Muscle of leg (tissue), 3 donors: ENCODE measurements at regions not wholly inside any gene's neighbourhood (a gene's known extent, or its start where the extent isn't known, plus 50 kb on each side); places are given as distances from the start of the nearest gene placed in this dataset.

ENCODE experiments used
- DNase-seq: peaks from one replicate; pipeline ENCODE4 v3.0.0; 2013
- H3K27ac ChIP-seq: one replicate; pipeline ENCODE4 v1.5.1; 2013; ENCODE audit warnings: mild to moderate bottlenecking, low read length, control low read depth
- H3K27me3 ChIP-seq: one replicate; pipeline ENCODE4 v1.6.1; 2013; ENCODE audit warnings: low read length; ENCODE audit not compliant: control insufficient read depth, insufficient read depth
- H3K36me3 ChIP-seq: one replicate; pipeline ENCODE4 v1.6.1; 2013; ENCODE audit warnings: low read length; ENCODE audit not compliant: control insufficient read depth, insufficient read depth
- H3K4me1 ChIP-seq: one replicate; pipeline ENCODE4 v1.6.1; 2013; ENCODE audit warnings: low read length; ENCODE audit not compliant: control insufficient read depth, insufficient read depth
- H3K4me3 ChIP-seq: one replicate; pipeline ENCODE4 v1.5.1; 2013; ENCODE audit warnings: low read length, control low read depth
- H3K9me3 ChIP-seq: replicated peaks from 2 replicates; pipeline ENCODE4 v1.6.1; 2013; ENCODE audit warnings: low read depth, low read length; ENCODE audit not compliant: control insufficient read depth
- WGBS: methylation state at CpG from one replicate; pipeline ENCODE4 v1.1.5; 2013; ENCODE audit warnings: missing lambda C conversion rate; ENCODE audit not compliant: insufficient coverage; 5-methylcytosine and 5-hydroxymethylcytosine counted together

DNA sequence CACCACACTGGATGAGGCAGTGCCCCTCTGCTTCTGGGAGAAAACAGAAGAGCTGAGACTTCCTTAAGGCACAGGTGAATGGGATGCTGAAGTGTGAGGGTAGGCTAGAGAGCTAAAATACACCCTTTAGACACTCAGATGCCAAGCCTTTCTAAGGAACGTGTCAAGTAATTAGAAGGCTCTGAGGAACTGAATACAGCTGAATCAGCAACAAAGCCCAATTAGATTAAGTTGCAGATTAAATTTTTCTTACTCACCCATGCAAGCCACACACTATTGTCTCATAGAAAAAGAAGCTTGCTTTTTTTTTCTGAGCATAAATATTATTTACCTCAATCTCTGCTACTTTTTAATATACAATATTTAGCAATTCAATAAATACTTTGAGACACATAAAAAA lies 354.3 kb upstream of the NRG3 start:
- no peak overlapping the region for H3K4me3 ChIP-seq
- no CpG with 5 or more reads among the region's 1 CpG for WGBS
- DNase-seq = no peak
- no peaks in the 10 kb centered on the region for H3K36me3 ChIP-seq
- no peaks in the 10 kb centered on the region for H3K9me3 ChIP-seq
- H3K4me1 ChIP-seq = no peaks in the 10 kb centered on the region
- H3K27ac ChIP-seq = no peak overlapping the region
- H3K27me3 ChIP-seq = no peaks in the 10 kb centered on the region

DNA sequence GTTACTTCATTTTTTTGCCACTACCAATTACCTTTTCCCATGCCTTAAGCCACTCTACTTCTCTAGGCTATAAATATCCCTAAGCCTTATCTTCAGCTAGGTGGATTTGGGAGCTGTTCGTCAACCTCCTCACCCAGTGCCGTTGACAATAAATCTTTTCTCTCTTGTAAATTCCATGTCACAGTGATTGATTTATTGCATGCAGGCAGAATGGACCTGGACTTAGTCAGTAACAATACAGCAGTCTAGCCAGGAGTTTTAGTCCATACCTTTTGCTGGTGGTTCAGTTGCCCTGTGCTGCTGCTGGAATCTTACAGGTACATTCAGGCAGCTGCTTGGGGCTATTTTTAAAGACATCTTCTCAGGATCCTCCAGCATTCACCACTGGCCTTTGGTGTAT lies 350.5 kb upstream of the NRG3 start:
- no peaks in the 10 kb centered on the region for H3K4me1 ChIP-seq
- no peaks in the 10 kb centered on the region for H3K27me3 ChIP-seq
- no peak overlapping the region for H3K4me3 ChIP-seq
- H3K36me3 ChIP-seq = no peaks in the 10 kb centered on the region
- H3K27ac ChIP-seq = no peak overlapping the region
- peaks cover 3% of the 10 kb centered on the region for H3K9me3 ChIP-seq
- 50% methylated on average over 2 of the region's 2 CpGs for WGBS
- DNase-seq = no peak

DNA sequence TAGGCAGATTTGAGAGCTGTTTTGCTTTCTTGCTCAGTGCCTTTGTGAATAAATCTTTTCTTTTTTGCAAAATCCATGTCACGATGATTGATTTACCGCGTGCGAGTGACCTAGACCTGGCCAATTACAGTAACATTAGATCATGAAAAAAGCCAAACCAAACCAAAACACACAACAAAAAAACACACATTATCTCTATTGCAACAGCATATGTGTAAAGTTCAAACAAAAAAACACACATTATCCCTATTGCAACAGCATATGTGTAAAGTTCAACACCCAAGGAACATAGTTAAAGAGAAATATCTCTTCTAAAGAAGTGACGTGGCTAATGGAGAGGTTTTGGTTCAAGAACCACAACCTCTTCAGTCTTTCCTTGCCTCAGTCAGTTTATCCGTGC lies 342.6 kb upstream of the NRG3 start:
- H3K4me1 ChIP-seq = no peaks in the 10 kb centered on the region
- DNase-seq = no peak
- peaks cover 4% of the 10 kb centered on the region for H3K9me3 ChIP-seq
- H3K27me3 ChIP-seq = no peaks in the 10 kb centered on the region
- no peak overlapping the region for H3K4me3 ChIP-seq
- H3K36me3 ChIP-seq = no peaks in the 10 kb centered on the region
- H3K27ac ChIP-seq = no peak overlapping the region
- WGBS = 95% methylated on average over 4 of the region's 6 CpGs

DNA sequence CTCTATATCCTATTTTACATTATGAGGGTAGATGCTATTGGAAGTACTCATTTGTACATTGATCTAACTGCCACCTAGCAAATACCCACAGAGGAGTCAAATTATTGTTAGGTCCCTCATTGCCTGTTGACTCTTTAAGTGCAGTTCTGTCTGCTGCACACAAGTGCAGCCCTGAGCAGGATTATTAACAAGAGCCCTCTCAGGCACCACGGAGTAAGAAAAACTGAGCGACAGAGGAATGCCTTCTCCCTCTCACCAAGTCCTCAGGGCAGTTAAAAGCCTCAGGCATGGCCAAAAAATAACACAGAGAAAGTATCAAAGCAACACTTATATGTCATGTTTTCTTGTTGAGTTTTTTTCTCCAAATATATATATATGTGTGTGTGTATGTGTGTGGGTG lies 340.0 kb upstream of the NRG3 start:
- H3K27me3 ChIP-seq = no peaks in the 10 kb centered on the region
- H3K4me3 ChIP-seq = no peak overlapping the region
- peaks cover 6% of the 10 kb centered on the region for H3K9me3 ChIP-seq
- WGBS = 60% methylated on average over 1 of the region's 2 CpGs
- DNase-seq = no peak
- H3K36me3 ChIP-seq = no peaks in the 10 kb centered on the region
- no peak overlapping the region for H3K27ac ChIP-seq
- no peaks in the 10 kb centered on the region for H3K4me1 ChIP-seq

DNA sequence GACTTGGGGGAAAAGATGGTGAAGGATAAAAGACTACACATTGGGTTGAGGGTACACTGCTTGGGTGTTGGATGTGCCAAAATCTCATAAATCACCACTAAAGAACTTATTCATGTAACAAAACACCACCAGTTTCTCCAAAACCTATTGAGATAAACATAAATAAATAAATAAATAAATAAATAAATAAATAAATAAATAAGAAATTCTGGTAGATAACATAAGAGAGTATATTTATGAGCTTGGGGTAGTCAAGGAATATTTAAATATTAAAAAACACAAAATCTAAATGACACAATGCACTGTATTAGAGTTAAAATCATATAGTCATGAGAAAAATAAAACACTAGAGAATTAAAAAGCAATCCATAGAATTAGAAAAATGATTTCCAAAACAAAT lies 333.5 kb upstream of the NRG3 start:
- Histone ChIP-seq H3K27ac (no peak overlapping the region), H3K27me3 (no peaks in the 10 kb centered on the region), H3K36me3 (no peaks in the 10 kb centered on the region), H3K4me3 (no peak overlapping the region), H3K4me1 (no peaks in the 10 kb centered on the region), H3K9me3 (peaks cover 3% of the 10 kb centered on the region)
- DNase-seq = no peak

DNA sequence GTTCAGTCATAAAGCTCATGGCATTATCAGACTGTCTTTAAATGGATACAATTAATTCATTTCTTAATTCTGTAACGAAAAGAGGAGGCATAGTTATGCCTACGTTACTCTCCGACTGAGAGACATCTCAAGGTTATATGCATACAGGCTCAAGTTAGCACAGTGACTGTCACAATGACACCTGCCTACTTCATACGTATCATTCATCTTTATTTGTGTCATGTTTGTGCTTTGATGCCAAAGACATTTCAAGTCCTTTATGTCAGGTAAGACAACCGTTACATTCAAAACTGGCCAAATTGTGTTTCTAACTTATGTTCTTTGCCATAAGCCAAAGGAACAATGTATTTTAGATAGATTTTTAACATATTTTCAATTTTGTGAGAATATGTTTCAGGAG lies 328.8 kb upstream of the NRG3 start:
- peaks cover 13% of the 10 kb centered on the region for H3K9me3 ChIP-seq
- H3K27me3 ChIP-seq = no peaks in the 10 kb centered on the region
- no peaks in the 10 kb centered on the region for H3K36me3 ChIP-seq
- no peak overlapping the region for H3K27ac ChIP-seq
- no peak for DNase-seq
- WGBS = 88% methylated on average over 3 of the region's 5 CpGs
- H3K4me1 ChIP-seq = no peaks in the 10 kb centered on the region
- H3K4me3 ChIP-seq = no peak overlapping the region

DNA sequence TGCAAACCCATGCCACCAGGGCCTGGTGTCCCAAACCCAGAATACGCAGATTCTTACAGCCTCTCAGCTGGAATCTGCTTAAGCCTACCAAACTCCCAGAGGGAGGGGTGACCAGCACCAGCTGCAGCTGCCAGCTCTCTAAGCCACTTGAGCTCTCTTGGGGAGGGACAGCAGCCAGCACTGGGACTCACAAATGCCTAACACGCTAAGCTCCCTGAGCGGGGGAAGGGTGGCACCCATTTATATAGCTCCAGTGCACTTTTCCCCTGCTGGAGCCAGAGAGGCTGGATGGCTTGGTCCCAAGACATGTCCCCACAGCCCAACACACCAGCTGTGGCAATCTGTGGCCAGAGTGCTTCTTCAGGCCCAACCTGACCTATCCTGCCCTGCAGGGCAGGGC lies 326.8 kb upstream of the NRG3 start:
- Histone ChIP-seq H3K4me1 (no peaks in the 10 kb centered on the region), H3K27me3 (no peaks in the 10 kb centered on the region), H3K4me3 (no peak overlapping the region), H3K36me3 (no peaks in the 10 kb centered on the region), H3K9me3 (peaks cover 13% of the 10 kb centered on the region), H3K27ac (no peak overlapping the region)
- 82% methylated on average over 2 of the region's 3 CpGs for WGBS
- no peak for DNase-seq

DNA sequence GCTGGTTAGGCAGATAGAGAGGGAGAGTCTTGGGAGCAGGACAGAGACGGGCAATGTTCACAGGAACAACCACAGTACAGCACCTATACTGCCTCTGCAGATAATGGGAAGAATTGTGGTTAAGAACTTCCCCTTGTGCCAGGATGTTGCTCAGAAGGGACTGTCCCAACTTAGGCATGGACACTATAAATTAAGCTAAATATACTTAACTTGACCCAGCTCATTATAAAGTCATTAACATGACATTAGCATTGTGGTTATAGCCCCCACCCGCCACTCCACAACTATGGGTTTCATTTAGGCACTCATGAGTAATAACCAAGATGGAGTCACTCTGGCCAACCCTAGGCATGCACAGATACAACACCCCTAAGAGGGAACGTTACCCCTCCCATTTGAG lies 310.9 kb upstream of the NRG3 start:
- no peak for DNase-seq
- Histone ChIP-seq H3K9me3 (peaks cover 4% of the 10 kb centered on the region), H3K4me3 (no peak overlapping the region), H3K27me3 (no peaks in the 10 kb centered on the region), H3K4me1 (no peaks in the 10 kb centered on the region), H3K27ac (no peak overlapping the region), H3K36me3 (no peaks in the 10 kb centered on the region)
- WGBS = 91% methylated on average over 1 of the region's 3 CpGs

DNA sequence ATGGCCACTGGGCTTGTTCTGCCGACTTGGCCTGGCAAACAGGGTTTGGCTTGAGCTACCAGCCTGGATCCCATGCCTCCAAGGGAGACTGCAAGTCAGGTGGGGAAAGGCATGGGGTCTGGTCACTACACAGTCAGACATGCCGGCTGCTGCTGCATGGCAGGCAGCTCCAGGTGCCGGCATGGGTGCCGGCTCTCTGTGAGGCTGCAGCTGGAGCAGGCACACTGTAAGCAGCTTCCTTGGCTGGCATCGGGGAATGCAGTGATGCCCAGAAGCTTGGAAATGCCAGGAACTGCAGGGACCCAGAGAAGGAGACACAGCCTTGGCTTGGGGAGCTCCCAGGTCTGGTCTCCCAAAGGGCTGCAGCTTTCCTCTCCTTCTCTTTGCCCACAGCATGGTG lies 305.5 kb upstream of the NRG3 start:
- Histone ChIP-seq H3K4me3 (no peak overlapping the region), H3K36me3 (no peaks in the 10 kb centered on the region), H3K27me3 (no peaks in the 10 kb centered on the region), H3K9me3 (peaks cover 9% of the 10 kb centered on the region), H3K27ac (no peak overlapping the region), H3K4me1 (no peaks in the 10 kb centered on the region)
- DNase-seq = no peak
- 88% methylated on average over 5 of the region's 5 CpGs for whole genome bisulfite sequencing

DNA sequence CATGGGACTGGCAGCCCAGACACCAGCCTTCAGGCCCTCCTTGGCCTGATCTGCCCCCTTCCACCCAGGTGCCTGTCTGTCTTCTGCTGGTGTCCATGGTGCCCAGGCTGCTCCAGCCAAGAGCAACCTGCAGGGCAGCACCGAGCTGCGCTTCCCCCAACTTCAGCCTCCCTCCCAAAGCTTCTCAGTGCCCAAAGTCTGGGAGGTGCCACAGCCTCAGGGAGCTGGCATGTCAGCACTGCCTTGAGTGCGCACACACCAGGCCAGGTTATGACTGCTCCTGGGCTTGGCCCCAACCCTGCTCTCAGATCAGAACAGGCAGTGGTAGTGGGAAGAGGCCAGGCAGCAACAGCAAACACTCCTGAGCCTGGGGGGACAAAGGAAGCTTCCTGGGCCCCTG lies 304.6 kb upstream of the NRG3 start:
- peaks cover 9% of the 10 kb centered on the region for H3K9me3 ChIP-seq
- H3K36me3 ChIP-seq = no peaks in the 10 kb centered on the region
- no peak overlapping the region for H3K27ac ChIP-seq
- H3K4me1 ChIP-seq = no peaks in the 10 kb centered on the region
- no peak for DNase-seq
- no peaks in the 10 kb centered on the region for H3K27me3 ChIP-seq
- 90% methylated on average over 2 of the region's 3 CpGs for WGBS
- H3K4me3 ChIP-seq = no peak overlapping the region

DNA sequence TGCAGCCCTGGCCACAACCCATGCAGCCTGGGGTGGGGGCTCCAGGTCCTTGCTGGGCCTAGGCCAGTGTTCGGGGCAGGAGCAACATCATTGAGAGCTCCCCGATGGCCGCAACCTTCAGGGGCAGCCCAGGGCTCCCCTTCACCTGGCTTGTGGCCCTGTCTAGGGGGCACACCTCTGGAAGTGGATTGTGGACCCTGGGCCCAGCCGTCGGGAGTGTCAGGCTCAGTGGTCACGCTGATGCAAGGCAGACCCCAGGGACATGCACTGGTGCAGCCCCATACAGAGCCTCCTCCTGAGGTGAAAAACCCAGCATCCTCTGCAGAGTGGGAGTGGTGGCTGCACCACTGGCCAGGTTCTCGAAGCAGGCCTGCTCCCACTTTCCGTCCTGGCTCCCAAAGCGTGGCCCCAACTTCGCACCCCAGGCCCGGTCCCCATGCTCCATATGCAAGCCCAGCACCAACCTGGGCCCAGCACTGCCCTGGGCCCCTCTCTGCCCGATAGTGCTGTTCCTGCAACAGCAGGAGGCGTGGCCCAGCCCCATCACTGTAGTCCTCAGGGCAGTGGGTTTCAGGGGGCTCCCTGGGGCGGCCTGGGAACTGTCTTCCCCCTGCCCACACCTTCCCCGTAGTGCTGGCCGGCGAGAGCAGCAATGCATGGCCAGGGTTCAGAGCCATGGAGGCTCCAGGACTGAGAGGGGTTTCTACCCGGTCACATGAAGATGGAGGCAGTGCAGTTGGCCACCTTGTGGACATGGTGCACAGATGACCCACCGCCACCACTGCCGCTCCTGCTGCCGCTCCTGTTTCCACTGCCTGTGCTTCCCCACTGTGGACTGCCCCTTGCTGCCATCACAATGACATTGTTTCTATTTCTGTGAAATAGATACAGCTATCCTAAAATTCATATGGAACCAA lies 303.9 kb upstream of the NRG3 start:
- Histone ChIP-seq H3K27me3 (no peaks in the 10 kb centered on the region), H3K4me3 (no peak overlapping the region), H3K36me3 (no peaks in the 10 kb centered on the region), H3K27ac (no peak overlapping the region), H3K9me3 (peaks cover 11% of the 10 kb centered on the region), H3K4me1 (no peaks in the 10 kb centered on the region)
- 94% methylated on average over 20 of the region's 21 CpGs for WGBS
- DNase-seq = no peak
